ENCODE measurements at regions not wholly inside any gene's neighbourhood (a gene's known extent, or its start where the extent isn't known, plus 50 kb on each side); places are given as distances from the start of the nearest gene placed in this dataset.

- ChIA-PET CTCF (interaction anchor here (1.1 to 2.4 kb wide), 8 partner anchors 9 to 51 kb away, joined by 3 to 8 read pairs (median 3); no protein-coding TSS in a partner anchor), POLR2A (no interaction called here)
- no peaks in the 10 kb centered on the region for H3K9me3 ChIP-seq (replicated peaks; ENCODE audit: control insufficient read depth, insufficient read depth, low read length)
- no peaks in the 10 kb centered on the region for H3K27me3 ChIP-seq (ENCODE audit: control insufficient read depth in 2 of 2, insufficient read depth in 2 of 2, low read length in 2 of 2)
- H2AFZ ChIP-seq (ENCODE audit: low read depth, low read length) = no peak overlapping the region
- TF ChIP-seq POLR2A (IDR thresholded peaks at IDR 0.05; ENCODE audit: low read depth, low read length) (no peak), FOS (IDR thresholded peaks at IDR 0.05; ENCODE audit: borderline replicate concordance, insufficient read depth, low read length) (peak; percentile 64), EZH2 (IDR thresholded peaks at IDR 0.05; ENCODE audit: borderline replicate concordance, low read depth, low read length, severe bottlenecking) (no peak), POLR2AphosphoS5 (IDR thresholded peaks at IDR 0.05; ENCODE audit: insufficient read depth, low read depth, low read length) (peak; percentile 33)
- dilution Hi-C loops (cut with MboI; ENCODE audit: extremely low pct_ligation_motif_present, low sequenced_read_pairs) (no loop called here), intact Hi-C loops (cut with micrococcal nuclease) (no loop called here)
- peak overlapping the region; percentile 13 for H3K4me2 ChIP-seq (ENCODE audit: insufficient read depth, low read length)
- H3K4me3 ChIP-seq (replicated peaks in 1 of 3; ENCODE audit: insufficient read depth in 1 of 3, low read depth in 1 of 3, low read length in 3 of 3) = no peak overlapping the region
- H3K27ac ChIP-seq (ENCODE audit: insufficient read depth, low read depth, low read length) = no peak overlapping the region
- H3K9me1 ChIP-seq (replicated peaks; ENCODE audit: control insufficient read depth, extremely low read depth, insufficient read depth, low read length) = no peaks in the 10 kb centered on the region
- DNase-seq (ENCODE audit: low read depth, low spot score) (peak; percentile 42), FAIRE-seq (peak; percentile 70)
- H3K36me3 ChIP-seq (ENCODE audit: control insufficient read depth in 2 of 2, extremely low read depth in 1 of 2, insufficient read depth in 2 of 2, low read length in 2 of 2) = no peaks in the 10 kb centered on the region
- no peaks in the 10 kb centered on the region for H3K79me2 ChIP-seq (ENCODE audit: control insufficient read depth, insufficient read depth, low read length)
- H3K4me1 ChIP-seq (ENCODE audit: control insufficient read depth, extremely low read depth, insufficient read depth, low read length) = peaks cover 28% of the 10 kb centered on the region
- no peaks in the 10 kb centered on the region for H4K20me1 ChIP-seq (replicated peaks; ENCODE audit: control insufficient read depth, extremely low read depth, insufficient read depth, low read length)
- no peak overlapping the region for H3K9ac ChIP-seq (replicated peaks; ENCODE audit: extremely low read depth, insufficient read depth, low read length)
- no TSS peak for BruUV-seq (replicated peaks)
Measured at GRCh38 chr5:135242021-135242865, 156.8 kb downstream of the MACROH2A1 start.

- POLR2A ChIA-PET = interaction anchor here (0.8 kb wide), 1 partner anchor 33 kb away, joined by 3 read pairs; no protein-coding TSS in a partner anchor
- Histone ChIP-seq H3K27me3 (ENCODE audit: control insufficient read depth in 2 of 2, insufficient read depth in 2 of 2, low read length in 2 of 2) (no peaks in the 10 kb centered on the region), H3K27ac (ENCODE audit: insufficient read depth, low read depth, low read length) (no peak overlapping the region)
Measured at GRCh38 chr5:135241536-135241935, 157.5 kb downstream of the MACROH2A1 start.

More at GRCh38 chr5:135241536-135241935, 157.5 kb downstream of the MACROH2A1 start:
- no peaks in the 10 kb centered on the region for H3K9me1 ChIP-seq (replicated peaks; ENCODE audit: control insufficient read depth, extremely low read depth, insufficient read depth, low read length)
- H3K4me1 ChIP-seq (ENCODE audit: control insufficient read depth, extremely low read depth, insufficient read depth, low read length) = peaks cover 22% of the 10 kb centered on the region
- intact Hi-C loops (cut with micrococcal nuclease) (no loop called here), dilution Hi-C loops (cut with MboI; ENCODE audit: extremely low pct_ligation_motif_present, low sequenced_read_pairs) (no loop called here)
- no peaks in the 10 kb centered on the region for H3K9me3 ChIP-seq (replicated peaks; ENCODE audit: control insufficient read depth, insufficient read depth, low read length)
- peak overlapping the region; percentile 13 for H3K4me2 ChIP-seq (ENCODE audit: insufficient read depth, low read length)
- H3K9ac ChIP-seq (replicated peaks; ENCODE audit: extremely low read depth, insufficient read depth, low read length) = no peak overlapping the region
- H3K4me3 ChIP-seq (replicated peaks in 1 of 3; ENCODE audit: insufficient read depth in 1 of 3, low read depth in 1 of 3, low read length in 3 of 3) = no peak overlapping the region
- H2AFZ ChIP-seq (ENCODE audit: low read depth, low read length) = no peak overlapping the region
- DNase-seq (ENCODE audit: low read depth, low spot score) = no peak
- H3K36me3 ChIP-seq (ENCODE audit: control insufficient read depth in 2 of 2, extremely low read depth in 1 of 2, insufficient read depth in 2 of 2, low read length in 2 of 2) = no peaks in the 10 kb centered on the region
- no TSS peak for BruUV-seq (replicated peaks)
- TF ChIP-seq GATA2 (IDR thresholded peaks at IDR 0.05; ENCODE audit: insufficient read depth, insufficient read length, low read depth, low read length) (no peak), CTCF (IDR thresholded peaks at IDR 0.05; ENCODE audit: extremely low read depth in 1 of 2, insufficient read depth in 1 of 2, low read depth in 1 of 2, low read length in 2 of 2) (no peak), EZH2 (IDR thresholded peaks at IDR 0.05; ENCODE audit: borderline replicate concordance, low read depth, low read length, severe bottlenecking) (no peak), MAX (IDR thresholded peaks at IDR 0.05; ENCODE audit: insufficient read depth, insufficient read length) (no peak), JUN (IDR thresholded peaks at IDR 0.05; ENCODE audit: borderline replicate concordance, insufficient read depth, insufficient read length, low read depth) (no peak), POLR2A (IDR thresholded peaks at IDR 0.05; ENCODE audit: low read depth, low read length) (no peak)
- CTCF ChIA-PET = interaction anchor here (0.8 to 2.7 kb wide), 4 partner anchors 8 to 86 kb away, joined by 3 to 9 read pairs (median 6); no protein-coding TSS in a partner anchor
- no peak for FAIRE-seq
- no peaks in the 10 kb centered on the region for H3K79me2 ChIP-seq (ENCODE audit: control insufficient read depth, insufficient read depth, low read length)
- H4K20me1 ChIP-seq (replicated peaks; ENCODE audit: control insufficient read depth, extremely low read depth, insufficient read depth, low read length) = no peaks in the 10 kb centered on the region
